ENCODE measurements at regions not wholly inside any gene's neighbourhood (a gene's known extent, or its start where the extent isn't known, plus 50 kb on each side); places are given as distances from the start of the nearest gene placed in this dataset.

DNA sequence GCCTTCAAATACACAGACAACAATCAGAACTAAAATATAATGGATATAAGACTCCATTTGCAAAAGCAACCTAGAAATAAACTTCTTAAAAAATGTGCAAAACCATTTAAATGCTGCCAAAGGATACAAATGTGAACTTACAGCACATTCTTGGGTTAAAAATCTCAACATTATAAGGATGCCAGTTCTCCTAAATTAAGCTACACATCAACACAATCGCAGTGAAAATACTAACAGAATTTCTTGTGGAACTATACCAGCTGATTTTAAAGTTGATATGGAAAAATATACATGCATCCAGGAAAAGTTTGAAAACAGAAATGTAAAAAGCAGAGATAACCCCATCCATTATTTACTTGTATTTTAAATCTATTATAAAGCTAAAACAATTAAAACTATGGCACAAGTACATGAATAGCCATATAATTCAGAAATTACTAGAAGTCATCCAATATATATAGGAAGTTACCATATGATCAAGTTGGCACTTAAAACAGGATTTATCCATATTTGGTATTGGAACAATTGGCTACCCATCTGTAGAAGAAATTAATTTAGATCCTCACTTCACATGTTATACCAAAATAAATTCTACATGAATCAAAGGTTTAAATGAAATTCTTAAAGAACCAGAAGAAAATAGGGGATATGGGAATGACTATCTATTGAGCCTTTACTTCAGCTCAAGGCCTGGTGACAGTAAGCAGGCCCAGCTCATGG lies 151.7 kb upstream of the GLI2 start:
- no peaks in the 10 kb centered on the region for H3K79me2 ChIP-seq (ENCODE audit: low read length)
- H3K4me2 ChIP-seq (ENCODE audit: low read depth, low read length) = no peak overlapping the region
- no peak overlapping the region for H2AFZ ChIP-seq (ENCODE audit: low read length)
- no peaks in the 10 kb centered on the region for H3K4me1 ChIP-seq (ENCODE audit: low read length)
- H3K36me3 ChIP-seq (replicated peaks; ENCODE audit: insufficient read depth, low read length) = no peaks in the 10 kb centered on the region
- no peak overlapping the region for H3K9ac ChIP-seq (ENCODE audit: low read length)
- no peak for DNase-seq
- no peaks in the 10 kb centered on the region; the same call in 1 of the 2 replicates for H3K27me3 ChIP-seq (replicated peaks; ENCODE audit: insufficient read depth, low read length)
- H3K4me3 ChIP-seq (ENCODE audit: low read length) = no peak overlapping the region
- H4K20me1 ChIP-seq (ENCODE audit: insufficient read depth, low read length) = no peaks in the 10 kb centered on the region
- TF ChIP-seq EZH2phosphoT487 (IDR thresholded peaks at IDR 0.05; ENCODE audit: low read length) (no peak), EZH2 (optimal IDR thresholded peaks at IDR 0.05; ENCODE audit: low read depth, low read length) (no peak)
- TF ChIP-seq, protein P1, sequence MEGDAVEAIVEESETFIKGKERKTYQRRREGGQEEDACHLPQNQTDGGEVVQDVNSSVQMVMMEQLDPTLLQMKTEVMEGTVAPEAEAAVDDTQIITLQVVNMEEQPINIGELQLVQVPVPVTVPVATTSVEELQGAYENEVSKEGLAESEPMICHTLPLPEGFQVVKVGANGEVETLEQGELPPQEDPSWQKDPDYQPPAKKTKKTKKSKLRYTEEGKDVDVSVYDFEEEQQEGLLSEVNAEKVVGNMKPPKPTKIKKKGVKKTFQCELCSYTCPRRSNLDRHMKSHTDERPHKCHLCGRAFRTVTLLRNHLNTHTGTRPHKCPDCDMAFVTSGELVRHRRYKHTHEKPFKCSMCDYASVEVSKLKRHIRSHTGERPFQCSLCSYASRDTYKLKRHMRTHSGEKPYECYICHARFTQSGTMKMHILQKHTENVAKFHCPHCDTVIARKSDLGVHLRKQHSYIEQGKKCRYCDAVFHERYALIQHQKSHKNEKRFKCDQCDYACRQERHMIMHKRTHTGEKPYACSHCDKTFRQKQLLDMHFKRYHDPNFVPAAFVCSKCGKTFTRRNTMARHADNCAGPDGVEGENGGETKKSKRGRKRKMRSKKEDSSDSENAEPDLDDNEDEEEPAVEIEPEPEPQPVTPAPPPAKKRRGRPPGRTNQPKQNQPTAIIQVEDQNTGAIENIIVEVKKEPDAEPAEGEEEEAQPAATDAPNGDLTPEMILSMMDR (IDR thresholded peaks at IDR 0.05; ENCODE audit: low read length) = no peak
- no peaks in the 10 kb centered on the region for H3K9me3 ChIP-seq (replicated peaks; ENCODE audit: insufficient read depth, low read length)
- H3K27ac ChIP-seq (ENCODE audit: low read length) = no peak overlapping the region
- no peaks in the 10 kb centered on the region for H3K9me2 ChIP-seq (replicated peaks; ENCODE audit: insufficient read depth, low read length)
- no peaks in the 10 kb centered on the region for H3F3A ChIP-seq (ENCODE audit: insufficient read depth, low read length)

DNA sequence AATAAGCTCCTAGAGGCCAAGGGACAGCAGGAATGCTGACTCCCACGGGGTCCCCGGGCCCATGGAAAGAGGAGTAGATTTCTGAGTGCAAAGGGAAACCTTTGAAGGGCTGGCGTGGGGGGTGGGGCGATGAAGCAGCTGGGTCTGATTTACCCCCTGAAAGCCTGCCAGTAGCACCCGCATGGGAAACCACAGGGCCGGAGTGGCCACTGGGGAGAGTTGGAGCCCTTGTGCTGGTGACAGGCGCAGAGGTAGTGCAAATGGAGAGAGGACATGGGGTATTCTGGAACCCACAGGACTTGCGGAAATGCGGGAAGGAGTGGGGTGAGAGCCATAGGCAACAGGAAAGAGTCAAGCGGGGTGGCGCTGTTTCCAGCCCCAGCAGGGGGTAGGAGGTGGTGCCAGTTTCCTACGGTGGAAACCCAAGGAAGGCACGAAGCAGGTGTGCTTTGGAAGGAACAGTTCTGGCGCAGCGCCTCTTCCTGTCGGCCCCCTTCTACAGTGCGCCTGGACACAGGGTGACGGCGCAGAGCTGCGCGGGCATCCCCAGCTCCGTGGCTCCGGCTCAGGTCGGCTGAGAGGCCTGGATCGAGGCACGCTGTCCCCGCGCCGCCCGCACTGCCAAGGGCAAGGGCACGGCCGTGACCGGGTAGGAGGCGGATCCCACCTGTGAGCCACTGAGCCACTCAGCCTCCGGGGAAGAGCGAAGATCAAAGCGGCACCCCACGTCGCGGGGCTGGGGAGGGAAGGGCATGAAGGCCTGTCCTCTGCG lies 149.0 kb upstream of the GLI2 start:
- H3K79me2 ChIP-seq (ENCODE audit: low read length) = no peaks in the 10 kb centered on the region
- no peak for TF ChIP-seq EZH2 (optimal IDR thresholded peaks at IDR 0.05; ENCODE audit: low read depth, low read length)
- no peak for TF ChIP-seq EZH2phosphoT487 (IDR thresholded peaks at IDR 0.05; ENCODE audit: low read length)
- TF ChIP-seq, protein P1 (IDR thresholded peaks at IDR 0.05; ENCODE audit: low read length) = no peak
- no peaks in the 10 kb centered on the region; the same call in 1 of the 2 replicates for H3K27me3 ChIP-seq (replicated peaks; ENCODE audit: insufficient read depth, low read length)
- H3K9me3 ChIP-seq (replicated peaks; ENCODE audit: insufficient read depth, low read length) = no peaks in the 10 kb centered on the region
- H3K4me3 ChIP-seq (ENCODE audit: low read length) = no peak overlapping the region
- no peaks in the 10 kb centered on the region for H3K4me1 ChIP-seq (ENCODE audit: low read length)
- no peak overlapping the region for H2AFZ ChIP-seq (ENCODE audit: low read length)
- H3K36me3 ChIP-seq (replicated peaks; ENCODE audit: insufficient read depth, low read length) = no peaks in the 10 kb centered on the region
- H3K9ac ChIP-seq (ENCODE audit: low read length) = no peak overlapping the region
- no peaks in the 10 kb centered on the region for H3K9me2 ChIP-seq (replicated peaks; ENCODE audit: insufficient read depth, low read length)
- no peak for DNase-seq
- H3K27ac ChIP-seq (ENCODE audit: low read length) = no peak overlapping the region
- no peak overlapping the region for H3K4me2 ChIP-seq (ENCODE audit: low read depth, low read length)
- H3F3A ChIP-seq (ENCODE audit: insufficient read depth, low read length) = no peaks in the 10 kb centered on the region
- H4K20me1 ChIP-seq (ENCODE audit: insufficient read depth, low read length) = no peaks in the 10 kb centered on the region

DNA sequence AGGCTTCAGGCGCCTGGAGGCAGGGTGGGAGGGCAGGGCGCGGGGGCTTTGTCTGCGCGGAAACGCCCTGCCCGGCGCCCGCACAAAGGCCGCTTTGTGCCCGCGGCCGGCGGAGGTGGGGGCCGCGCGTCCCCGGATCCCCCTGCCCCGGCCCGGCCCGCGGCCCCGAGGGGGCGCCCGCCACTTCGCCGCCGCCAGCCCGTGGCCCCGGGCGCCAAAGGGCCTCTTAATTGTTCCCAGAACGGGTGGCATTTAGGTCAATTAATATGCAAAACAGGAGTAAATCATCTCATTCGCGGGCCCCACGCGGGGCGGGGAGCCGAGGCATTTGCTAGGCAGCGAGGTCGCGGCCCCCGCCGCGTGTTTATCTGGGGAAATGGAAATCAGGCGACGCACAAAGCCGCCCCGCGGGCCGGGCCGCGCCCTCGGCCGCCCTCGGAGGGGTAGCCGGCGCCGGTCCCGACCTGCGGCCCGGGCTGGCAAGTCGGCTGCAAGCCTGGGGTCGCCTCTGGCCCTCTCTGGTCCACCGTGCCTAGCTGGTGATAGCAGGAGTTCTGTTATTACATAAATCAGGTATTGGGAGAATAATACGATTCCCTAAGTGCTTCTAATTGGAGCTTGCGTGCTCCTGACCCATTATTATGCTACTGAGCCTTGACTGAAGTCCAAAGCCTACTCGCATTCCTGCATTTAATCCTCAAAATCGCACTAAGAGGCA lies 148.2 kb upstream of the GLI2 start:
- Histone ChIP-seq H4K20me1 (ENCODE audit: insufficient read depth, low read length) (no peaks in the 10 kb centered on the region), H3K27ac (ENCODE audit: low read length) (no peak overlapping the region), H3K4me1 (ENCODE audit: low read length) (no peaks in the 10 kb centered on the region), H3K9me2 (replicated peaks; ENCODE audit: insufficient read depth, low read length) (no peaks in the 10 kb centered on the region), H3K9ac (ENCODE audit: low read length) (no peak overlapping the region), H3K4me3 (ENCODE audit: low read length) (no peak overlapping the region), H3K79me2 (ENCODE audit: low read length) (no peaks in the 10 kb centered on the region), H2AFZ (ENCODE audit: low read length) (no peak overlapping the region), H3K9me3 (replicated peaks; ENCODE audit: insufficient read depth, low read length) (no peaks in the 10 kb centered on the region), H3K4me2 (ENCODE audit: low read depth, low read length) (no peak overlapping the region), H3K27me3 (replicated peaks; ENCODE audit: insufficient read depth, low read length) (no peaks in the 10 kb centered on the region; the same call in 1 of the 2 replicates), H3F3A (ENCODE audit: insufficient read depth, low read length) (no peaks in the 10 kb centered on the region), H3K36me3 (replicated peaks; ENCODE audit: insufficient read depth, low read length) (no peaks in the 10 kb centered on the region)
- no peak for DNase-seq
- TF ChIP-seq, protein P1 (IDR thresholded peaks at IDR 0.05; ENCODE audit: low read length) = no peak
- TF ChIP-seq EZH2 (optimal IDR thresholded peaks at IDR 0.05; ENCODE audit: low read depth, low read length) (no peak), EZH2phosphoT487 (IDR thresholded peaks at IDR 0.05; ENCODE audit: low read length) (no peak)

All from MM.1S (cell line).